ENCODE measurements at regions not wholly inside any gene's neighbourhood (a gene's known extent, or its start where the extent isn't known, plus 50 kb on each side); places are given as distances from the start of the nearest gene placed in this dataset.

DNA sequence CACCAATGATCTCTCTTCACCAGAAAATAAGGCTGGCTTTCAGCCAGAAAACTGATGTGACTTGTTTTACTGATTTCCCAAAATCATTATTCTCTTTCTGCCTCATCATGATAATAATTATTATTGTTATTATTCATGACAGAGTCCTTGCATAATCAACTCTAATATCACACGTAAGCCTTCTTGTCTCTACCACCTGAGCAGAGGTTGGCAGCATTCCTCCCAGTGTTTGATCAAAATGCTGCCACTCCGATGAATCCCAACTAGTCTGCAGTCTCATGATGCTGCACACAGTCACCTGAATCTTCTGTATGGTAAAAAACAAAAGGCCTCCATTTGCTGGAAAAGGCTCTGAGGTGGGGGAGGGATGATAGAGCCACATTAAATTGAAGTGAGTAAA lies 105.7 kb upstream of the PLEKHG7 start (continued):
- TF ChIP-seq, protein P1, sequence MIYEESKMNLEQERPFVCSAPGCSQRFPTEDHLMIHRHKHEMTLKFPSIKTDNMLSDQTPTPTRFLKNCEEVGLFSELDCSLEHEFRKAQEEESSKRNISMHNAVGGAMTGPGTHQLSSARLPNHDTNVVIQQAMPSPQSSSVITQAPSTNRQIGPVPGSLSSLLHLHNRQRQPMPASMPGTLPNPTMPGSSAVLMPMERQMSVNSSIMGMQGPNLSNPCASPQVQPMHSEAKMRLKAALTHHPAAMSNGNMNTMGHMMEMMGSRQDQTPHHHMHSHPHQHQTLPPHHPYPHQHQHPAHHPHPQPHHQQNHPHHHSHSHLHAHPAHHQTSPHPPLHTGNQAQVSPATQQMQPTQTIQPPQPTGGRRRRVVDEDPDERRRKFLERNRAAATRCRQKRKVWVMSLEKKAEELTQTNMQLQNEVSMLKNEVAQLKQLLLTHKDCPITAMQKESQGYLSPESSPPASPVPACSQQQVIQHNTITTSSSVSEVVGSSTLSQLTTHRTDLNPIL (CRISPR knock-in tag; IDR thresholded peaks at IDR 0.05; ENCODE audit: low read depth): no peak

DNA sequence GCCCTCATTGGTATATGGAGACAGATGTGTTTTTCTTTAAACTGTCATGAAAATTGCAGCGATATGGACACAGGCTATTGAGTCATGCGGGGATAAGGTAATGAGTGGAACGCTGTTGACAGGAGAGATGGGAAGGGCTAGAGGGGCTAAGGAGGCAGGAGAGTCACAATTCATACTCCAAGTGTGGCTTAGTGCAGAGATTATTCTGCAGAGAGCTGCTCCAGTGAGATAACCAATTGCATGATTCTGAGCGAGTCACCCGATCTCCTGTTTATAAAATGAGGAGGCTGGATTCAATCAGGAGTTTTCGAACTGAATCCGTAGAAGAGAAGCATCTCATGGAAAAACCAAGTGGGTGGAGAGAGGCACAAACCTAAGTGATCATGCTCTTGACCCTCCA lies 106.4 kb upstream of the PLEKHG7 start:
- TF ChIP-seq ZFP30 (CRISPR knock-in tag; IDR thresholded peaks at IDR 0.05) (no peak), SNAI2 (CRISPR knock-in tag; IDR thresholded peaks at IDR 0.05) (no peak), ZNF8 (CRISPR knock-in tag; IDR thresholded peaks at IDR 0.05) (no peak), ZC3H10 (CRISPR knock-in tag; IDR thresholded peaks at IDR 0.05) (no peak), ZNF565 (CRISPR knock-in tag; conservative IDR thresholded peaks at IDR 0.05; ENCODE audit: low read depth) (no peak), TCF4 (CRISPR knock-in tag; IDR thresholded peaks at IDR 0.05; ENCODE audit: borderline replicate concordance) (no peak), ISL1 (CRISPR knock-in tag; IDR thresholded peaks at IDR 0.05) (no peak), ARNTL (CRISPR knock-in tag; IDR thresholded peaks at IDR 0.05; ENCODE audit: borderline replicate concordance, low read depth) (no peak), ZFP3 (CRISPR knock-in tag; IDR thresholded peaks at IDR 0.05) (no peak), CSDC2 (CRISPR knock-in tag; IDR thresholded peaks at IDR 0.05) (no peak), ESRRG (CRISPR knock-in tag; IDR thresholded peaks at IDR 0.05) (no peak), GLIS3 (CRISPR knock-in tag; IDR thresholded peaks at IDR 0.05) (no peak)
- TF ChIP-seq, protein P2, sequence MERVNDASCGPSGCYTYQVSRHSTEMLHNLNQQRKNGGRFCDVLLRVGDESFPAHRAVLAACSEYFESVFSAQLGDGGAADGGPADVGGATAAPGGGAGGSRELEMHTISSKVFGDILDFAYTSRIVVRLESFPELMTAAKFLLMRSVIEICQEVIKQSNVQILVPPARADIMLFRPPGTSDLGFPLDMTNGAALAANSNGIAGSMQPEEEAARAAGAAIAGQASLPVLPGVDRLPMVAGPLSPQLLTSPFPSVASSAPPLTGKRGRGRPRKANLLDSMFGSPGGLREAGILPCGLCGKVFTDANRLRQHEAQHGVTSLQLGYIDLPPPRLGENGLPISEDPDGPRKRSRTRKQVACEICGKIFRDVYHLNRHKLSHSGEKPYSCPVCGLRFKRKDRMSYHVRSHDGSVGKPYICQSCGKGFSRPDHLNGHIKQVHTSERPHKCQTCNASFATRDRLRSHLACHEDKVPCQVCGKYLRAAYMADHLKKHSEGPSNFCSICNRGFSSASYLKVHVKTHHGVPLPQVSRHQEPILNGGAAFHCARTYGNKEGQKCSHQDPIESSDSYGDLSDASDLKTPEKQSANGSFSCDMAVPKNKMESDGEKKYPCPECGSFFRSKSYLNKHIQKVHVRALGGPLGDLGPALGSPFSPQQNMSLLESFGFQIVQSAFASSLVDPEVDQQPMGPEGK (CRISPR knock-in tag; IDR thresholded peaks at IDR 0.05; ENCODE audit: borderline replicate concordance): no peak
- TF ChIP-seq, protein P3, sequence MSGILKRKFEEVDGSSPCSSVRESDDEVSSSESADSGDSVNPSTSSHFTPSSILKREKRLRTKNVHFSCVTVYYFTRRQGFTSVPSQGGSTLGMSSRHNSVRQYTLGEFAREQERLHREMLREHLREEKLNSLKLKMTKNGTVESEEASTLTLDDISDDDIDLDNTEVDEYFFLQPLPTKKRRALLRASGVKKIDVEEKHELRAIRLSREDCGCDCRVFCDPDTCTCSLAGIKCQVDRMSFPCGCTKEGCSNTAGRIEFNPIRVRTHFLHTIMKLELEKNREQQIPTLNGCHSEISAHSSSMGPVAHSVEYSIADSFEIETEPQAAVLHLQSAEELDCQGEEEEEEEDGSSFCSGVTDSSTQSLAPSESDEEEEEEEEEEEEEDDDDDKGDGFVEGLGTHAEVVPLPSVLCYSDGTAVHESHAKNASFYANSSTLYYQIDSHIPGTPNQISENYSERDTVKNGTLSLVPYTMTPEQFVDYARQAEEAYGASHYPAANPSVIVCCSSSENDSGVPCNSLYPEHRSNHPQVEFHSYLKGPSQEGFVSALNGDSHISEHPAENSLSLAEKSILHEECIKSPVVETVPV (CRISPR knock-in tag; IDR thresholded peaks at IDR 0.05): no peak
- peak; percentile 70 for ATAC-seq

DNA sequence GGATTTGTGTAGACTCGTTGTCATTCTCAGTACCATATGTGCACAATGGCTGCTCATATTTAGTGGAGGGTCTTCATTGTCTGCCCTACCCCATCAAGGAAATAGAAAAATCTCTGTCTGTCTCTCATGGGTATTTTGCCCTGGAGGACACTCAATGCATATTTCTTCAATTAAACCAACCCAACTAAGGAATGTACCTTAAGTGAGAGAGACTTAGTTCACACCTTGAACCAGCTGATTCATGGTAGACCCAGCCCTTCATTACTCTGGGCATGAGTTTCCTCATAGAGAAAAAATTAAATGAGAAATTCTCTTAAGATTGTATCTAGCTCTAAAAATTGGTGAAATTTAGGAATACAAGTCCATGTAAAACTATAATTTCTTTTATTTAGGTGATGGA lies 107.1 kb upstream of the PLEKHG7 start:
- ATAC-seq: no peak
- TF ChIP-seq GLIS3 (CRISPR knock-in tag; IDR thresholded peaks at IDR 0.05) (no peak), ZNF70 (CRISPR knock-in tag; IDR thresholded peaks at IDR 0.05) (no peak), ISL1 (CRISPR knock-in tag; IDR thresholded peaks at IDR 0.05) (no peak), SNAI2 (CRISPR knock-in tag; IDR thresholded peaks at IDR 0.05) (no peak), ZC3H10 (CRISPR knock-in tag; IDR thresholded peaks at IDR 0.05) (no peak), ARNTL (CRISPR knock-in tag; IDR thresholded peaks at IDR 0.05; ENCODE audit: borderline replicate concordance, low read depth) (no peak), RARB (CRISPR knock-in tag; IDR thresholded peaks at IDR 0.05) (no peak), TCF4 (CRISPR knock-in tag; IDR thresholded peaks at IDR 0.05; ENCODE audit: borderline replicate concordance) (no peak), ESRRG (CRISPR knock-in tag; IDR thresholded peaks at IDR 0.05) (no peak), PPARA (CRISPR knock-in tag; IDR thresholded peaks at IDR 0.05; ENCODE audit: borderline replicate concordance) (no peak), ZFP30 (CRISPR knock-in tag; IDR thresholded peaks at IDR 0.05) (no peak)
- TF ChIP-seq, protein P3 (CRISPR knock-in tag; IDR thresholded peaks at IDR 0.05): no peak
- TF ChIP-seq, protein P2 (CRISPR knock-in tag; IDR thresholded peaks at IDR 0.05; ENCODE audit: borderline replicate concordance): no peak
- TF ChIP-seq, protein P4, sequence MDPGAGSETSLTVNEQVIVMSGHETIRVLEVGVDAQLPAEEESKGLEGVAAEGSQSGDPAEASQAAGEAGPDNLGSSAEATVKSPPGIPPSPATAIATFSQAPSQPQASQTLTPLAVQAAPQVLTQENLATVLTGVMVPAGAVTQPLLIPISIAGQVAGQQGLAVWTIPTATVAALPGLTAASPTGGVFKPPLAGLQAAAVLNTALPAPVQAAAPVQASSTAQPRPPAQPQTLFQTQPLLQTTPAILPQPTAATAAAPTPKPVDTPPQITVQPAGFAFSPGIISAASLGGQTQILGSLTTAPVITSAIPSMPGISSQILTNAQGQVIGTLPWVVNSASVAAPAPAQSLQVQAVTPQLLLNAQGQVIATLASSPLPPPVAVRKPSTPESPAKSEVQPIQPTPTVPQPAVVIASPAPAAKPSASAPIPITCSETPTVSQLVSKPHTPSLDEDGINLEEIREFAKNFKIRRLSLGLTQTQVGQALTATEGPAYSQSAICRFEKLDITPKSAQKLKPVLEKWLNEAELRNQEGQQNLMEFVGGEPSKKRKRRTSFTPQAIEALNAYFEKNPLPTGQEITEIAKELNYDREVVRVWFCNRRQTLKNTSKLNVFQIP (CRISPR knock-in tag; IDR thresholded peaks at IDR 0.05; ENCODE audit: borderline replicate concordance, low read depth): no peak
- TF ChIP-seq, protein P5, sequence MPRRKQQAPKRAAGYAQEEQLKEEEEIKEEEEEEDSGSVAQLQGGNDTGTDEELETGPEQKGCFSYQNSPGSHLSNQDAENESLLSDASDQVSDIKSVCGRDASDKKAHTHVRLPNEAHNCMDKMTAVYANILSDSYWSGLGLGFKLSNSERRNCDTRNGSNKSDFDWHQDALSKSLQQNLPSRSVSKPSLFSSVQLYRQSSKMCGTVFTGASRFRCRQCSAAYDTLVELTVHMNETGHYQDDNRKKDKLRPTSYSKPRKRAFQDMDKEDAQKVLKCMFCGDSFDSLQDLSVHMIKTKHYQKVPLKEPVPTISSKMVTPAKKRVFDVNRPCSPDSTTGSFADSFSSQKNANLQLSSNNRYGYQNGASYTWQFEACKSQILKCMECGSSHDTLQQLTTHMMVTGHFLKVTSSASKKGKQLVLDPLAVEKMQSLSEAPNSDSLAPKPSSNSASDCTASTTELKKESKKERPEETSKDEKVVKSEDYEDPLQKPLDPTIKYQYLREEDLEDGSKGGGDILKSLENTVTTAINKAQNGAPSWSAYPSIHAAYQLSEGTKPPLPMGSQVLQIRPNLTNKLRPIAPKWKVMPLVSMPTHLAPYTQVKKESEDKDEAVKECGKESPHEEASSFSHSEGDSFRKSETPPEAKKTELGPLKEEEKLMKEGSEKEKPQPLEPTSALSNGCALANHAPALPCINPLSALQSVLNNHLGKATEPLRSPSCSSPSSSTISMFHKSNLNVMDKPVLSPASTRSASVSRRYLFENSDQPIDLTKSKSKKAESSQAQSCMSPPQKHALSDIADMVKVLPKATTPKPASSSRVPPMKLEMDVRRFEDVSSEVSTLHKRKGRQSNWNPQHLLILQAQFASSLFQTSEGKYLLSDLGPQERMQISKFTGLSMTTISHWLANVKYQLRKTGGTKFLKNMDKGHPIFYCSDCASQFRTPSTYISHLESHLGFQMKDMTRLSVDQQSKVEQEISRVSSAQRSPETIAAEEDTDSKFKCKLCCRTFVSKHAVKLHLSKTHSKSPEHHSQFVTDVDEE (CRISPR knock-in tag; IDR thresholded peaks at IDR 0.05): no peak
- TF ChIP-seq, protein P1 (CRISPR knock-in tag; IDR thresholded peaks at IDR 0.05; ENCODE audit: low read depth): no peak

Data from SK-N-SH treated with all-trans-retinoic acid at 6 μM for 48 hours (cell line).